ENCODE measurements at regions not wholly inside any gene's neighbourhood (a gene's known extent, or its start where the extent isn't known, plus 50 kb on each side); places are given as distances from the start of the nearest gene placed in this dataset.

DNA sequence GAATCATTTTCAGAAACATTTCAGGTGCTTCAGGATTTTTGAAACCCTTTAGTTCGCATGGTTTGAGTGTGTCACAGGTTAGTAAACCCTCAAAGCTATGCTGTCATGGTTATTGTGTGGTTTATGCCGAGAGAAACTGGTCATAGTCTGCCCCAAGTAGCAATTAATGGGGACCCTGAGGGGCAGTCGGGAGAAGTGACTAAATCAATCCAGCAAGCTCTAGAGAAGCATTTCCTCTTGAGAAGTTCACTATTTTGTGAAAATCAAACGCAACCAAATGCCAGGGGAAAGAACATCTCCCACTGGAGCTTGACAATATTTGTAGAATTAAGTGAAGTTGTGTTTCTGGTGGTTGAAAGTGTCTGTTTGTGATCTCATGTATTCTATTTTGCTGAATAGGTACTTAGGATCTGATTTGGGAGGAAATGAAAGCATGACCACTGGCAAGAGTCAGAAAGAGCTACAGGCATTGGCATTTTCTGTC, 63.0 kb upstream of the BACH1 start:
- RAD21 ChIA-PET (ENCODE audit: unreplicated experiment): interaction anchor here (1.1 to 11.4 kb wide), 23 partner anchors 9 to 160 kb away, joined by 3 to 257 read pairs (median 5); partner anchors contain the start of gene BACH1
- peak; percentile 88 for DNase-seq (ENCODE audit: low read depth, low spot score)
- Histone ChIP-seq H3K79me2 (ENCODE audit: control insufficient read depth, insufficient read depth, low read length) (no peaks in the 10 kb centered on the region; the same call in 1 of the 2 replicates), H3K4me1 (ENCODE audit: control insufficient read depth, insufficient read depth, low read length) (peaks cover 76% of the 10 kb centered on the region), H3K27ac (ENCODE audit: control insufficient read depth, insufficient read depth) (peak overlapping the region; percentile 85), H3K4me3 (peak overlapping the region; percentile 2; the same call in 1 of the 2 replicates), H3K4me2 (ENCODE audit: control insufficient read depth, insufficient read depth) (peak overlapping the region; percentile 65), H3K36me3 (ENCODE audit: control insufficient read depth in 2 of 2, insufficient read depth in 2 of 2, low read length in 1 of 2) (no peaks in the 10 kb centered on the region), H3K9me3 (replicated peaks; ENCODE audit: control insufficient read depth, insufficient read depth, low read length) (no peaks in the 10 kb centered on the region; the same call in 2 of the 3 replicates), H3K27me3 (replicated peaks in 1 of 2; ENCODE audit: control insufficient read depth in 2 of 2, insufficient read depth in 2 of 2, low read length in 1 of 2) (no peaks in the 10 kb centered on the region), H2AFZ (ENCODE audit: control insufficient read depth, low read depth, low read length) (peak overlapping the region; percentile 44), H4K20me1 (ENCODE audit: control insufficient read depth, insufficient read depth) (no peaks in the 10 kb centered on the region), H3K9ac (ENCODE audit: control insufficient read depth, insufficient read depth, low read length) (peak overlapping the region; percentile 30)
- intact Hi-C loops (cut with micrococcal nuclease; ENCODE audit: unreplicated experiment) (loop anchor here (1.0 kb wide), 1 partner anchor 65 kb away; no protein-coding TSS in a partner anchor), in situ Hi-C loops (cut with MboI) (loop anchor here (5.0 kb wide), 1 partner anchor 62 kb away; the partner anchor contains the start of gene BACH1)
- peak; percentile 76 for ATAC-seq
- FAIRE-seq: peak; percentile 13
- no TSS peak for BruUV-seq (replicated peaks)
- 0% methylated on average over 4 of the region's 4 CpGs for WGBS (ENCODE audit: insufficient coverage, insufficient replicate concordance, low lambda C conversion rate, missing lambda C conversion rate)
- CTCF ChIA-PET: interaction anchor here (0.7 to 10.6 kb wide), 14 partner anchors 9 to 136 kb away, joined by 3 to 157 read pairs (median 6); partner anchors contain the start of gene BACH1
- POLR2A ChIA-PET: interaction anchor here (0.6 to 6.6 kb wide), 14 partner anchors 9 to 136 kb away, joined by 3 to 82 read pairs (median 4); partner anchors contain the start of gene BACH1
- SMC1A ChIA-PET (ENCODE audit: uncharacterized antibody, unreplicated experiment): interaction anchor here (0.7 to 11.7 kb wide), 31 partner anchors 9 to 155 kb away, joined by 3 to 297 read pairs (median 5); partner anchors contain the start of gene BACH1
- no peak for TF ChIP-seq PBX3 (IDR thresholded peaks at IDR 0.05; ENCODE audit: insufficient replicate concordance, low read depth, low read length)
- TF ChIP-seq ZBTB33 (IDR thresholded peaks at IDR 0.05): no peak
- peak; percentile 93 for TF ChIP-seq ZBED1 (IDR thresholded peaks at IDR 0.05; ENCODE audit: borderline replicate concordance)
- no peak for TF ChIP-seq STAT1 (conservative IDR thresholded peaks at IDR 0.05)
- TF ChIP-seq ZBTB11 (CRISPR knock-in tag; IDR thresholded peaks at IDR 0.05): no peak
- TF ChIP-seq GABPA (IDR thresholded peaks at IDR 0.05; ENCODE audit: low read depth): peak; percentile 25; the same call in 1 of the 2 replicates
- TF ChIP-seq MEF2B (IDR thresholded peaks at IDR 0.05; ENCODE audit: partially characterized antibody, poor library complexity, severe bottlenecking): peak; percentile 85
- peak; percentile 66 for TF ChIP-seq NR2F1 (conservative IDR thresholded peaks at IDR 0.05)
- TF ChIP-seq NFIC (IDR thresholded peaks at IDR 0.05; ENCODE audit: low read depth, low read length): peak; percentile 97
- peak; percentile 95 for TF ChIP-seq EED (IDR thresholded peaks at IDR 0.05; ENCODE audit: low read depth)
- TF ChIP-seq CREB1 (IDR thresholded peaks at IDR 0.05; ENCODE audit: low read depth): peak; percentile 81
- TF ChIP-seq DPF2 (IDR thresholded peaks at IDR 0.05): peak; percentile 75
- no peak for TF ChIP-seq RBBP5 (conservative IDR thresholded peaks at IDR 0.05)
- TF ChIP-seq ZSCAN29 (IDR thresholded peaks at IDR 0.05): no peak
- TF ChIP-seq SUZ12 (IDR thresholded peaks at IDR 0.05; ENCODE audit: unreplicated experiment): no peak
- peak; percentile 79 to 80; a peak in 3 of 4 replicates for TF ChIP-seq EP300 (IDR thresholded peaks at IDR 0.05; ENCODE audit: borderline replicate concordance in 1 of 2, control insufficient read depth in 1 of 2, low read depth in 2 of 2, low read length in 2 of 2)
- no peak for TF ChIP-seq SMAD1 (IDR thresholded peaks at IDR 0.05; ENCODE audit: low read depth, partially characterized antibody)
- TF ChIP-seq SUPT20H (IDR thresholded peaks at IDR 0.05; ENCODE audit: borderline replicate concordance, control insufficient read depth, low read depth, low read length): no peak

All from GM12878 (cell line).